Fibroblast of lung (primary cell): ENCODE measurements at regions not wholly inside any gene's neighbourhood (a gene's known extent, or its start where the extent isn't known, plus 50 kb on each side); places are given as distances from the start of the nearest gene placed in this dataset.

ENCODE experiments used
- DNase-seq, 2 donors: peaks; one replicate each; pipeline versions ENCODE4 v3.0.0 to v3.0.0-alpha.2; 2010; ENCODE audit warnings: low read depth in 2 of 2
- H2AFZ ChIP-seq: 2 replicates; pipeline ENCODE4 v1.5.1; 2012; ENCODE audit warnings: low read length, control low read depth, inconsistent platforms
- H3K27ac ChIP-seq: 2 replicates; pipeline ENCODE4 v1.5.1; 2011; ENCODE audit warnings: low read length, control low read depth; ENCODE audit not compliant: insufficient read depth
- H3K27me3 ChIP-seq: 2 replicates; pipeline ENCODE4 v1.5.1; 2011; ENCODE audit warnings: mild to moderate bottlenecking, low read length; ENCODE audit not compliant: control insufficient read depth, insufficient read depth
- H3K36me3 ChIP-seq: 2 replicates; pipeline ENCODE4 v1.5.1; 2011; ENCODE audit warnings: low read length; ENCODE audit not compliant: control insufficient read depth, insufficient read depth
- H3K4me1 ChIP-seq: 2 replicates; pipeline ENCODE4 v1.5.1; 2011; ENCODE audit warnings: low read length; ENCODE audit not compliant: control insufficient read depth, insufficient read depth; ENCODE audit errors: extremely low read depth
- H3K4me2 ChIP-seq: 2 replicates; pipeline ENCODE4 v1.5.1; 2011; ENCODE audit warnings: low read length, control low read depth; ENCODE audit not compliant: insufficient read depth; ENCODE audit errors: extremely low read depth
- H3K4me3 ChIP-seq, 4 experiments: fragments of 200-600 bp in 1 of 4; sonication (generic) in 1 of 4; replicated peaks in 1 of 4; 2 replicates each; pipeline ENCODE4 v1.5.1; 2011 to 2016; ENCODE audit warnings: low read length in 4 of 4, low read depth in 3 of 4, mild to moderate bottlenecking in 3 of 4, control low read depth in 2 of 4, inconsistent platforms in 1 of 4, mixed read lengths in 1 of 4; ENCODE audit not compliant: insufficient read depth in 1 of 4; ENCODE audit errors: control extremely low read depth in 1 of 4
- H3K79me2 ChIP-seq: 2 replicates; pipeline ENCODE4 v1.5.1; 2012; ENCODE audit warnings: mild to moderate bottlenecking, low read length, inconsistent platforms; ENCODE audit not compliant: control insufficient read depth, insufficient read depth
- H3K9ac ChIP-seq: 2 replicates; pipeline ENCODE4 v1.5.1; 2011; ENCODE audit warnings: mild to moderate bottlenecking, low read length, control low read depth; ENCODE audit not compliant: insufficient read depth
- H3K9me3 ChIP-seq: 2 replicates; pipeline ENCODE4 v1.5.1; 2012; ENCODE audit warnings: low read depth, low read length; ENCODE audit not compliant: control insufficient read depth, insufficient read depth
- H4K20me1 ChIP-seq: 2 replicates; pipeline ENCODE4 v1.5.1; 2011; ENCODE audit warnings: low read length; ENCODE audit not compliant: control insufficient read depth, insufficient read depth; ENCODE audit errors: extremely low read depth
- EZH2 ChIP-seq: IDR thresholded peaks from 2 replicates; pipeline ENCODE4 v1.5.1; 2012; ENCODE audit warnings: low read length, control low read depth, mild to moderate bottlenecking; ENCODE audit errors: missing control alignments
- TF ChIP-seq, protein P1 (sequence below), 2 donors: IDR thresholded peaks in 1 of 2; conservative IDR thresholded peaks in 1 of 2; 1 replicate in 1 of 2; 2 replicates in 1 of 2; pipeline ENCODE4 v1.5.1; 2011 to 2012; ENCODE audit warnings: low read length in 2 of 2, control low read depth in 1 of 2, inconsistent platforms in 1 of 2, low read depth in 1 of 2, mild to moderate bottlenecking in 1 of 2

DNA sequence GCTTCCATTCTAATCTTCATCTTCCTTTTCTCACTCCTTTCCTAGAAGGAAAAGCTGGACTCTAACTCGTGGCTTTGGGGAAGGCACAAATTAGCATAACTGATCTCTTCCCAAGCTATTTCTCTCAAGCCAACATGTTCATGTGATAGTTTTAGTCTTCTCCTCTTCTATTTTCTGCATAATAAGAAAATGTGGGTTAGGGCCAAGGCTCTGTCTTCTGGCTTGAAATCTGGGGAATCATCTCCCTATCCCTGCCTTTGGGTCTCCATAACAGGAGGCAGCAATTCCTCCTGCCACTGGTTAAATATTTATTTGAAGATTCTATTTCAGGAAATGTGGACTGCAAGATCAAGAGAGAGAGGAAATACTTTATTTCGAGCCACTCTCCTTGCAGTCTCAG, 1669.6 kb downstream of the MAT2B start:
- H3K9me3 ChIP-seq: no peaks in the 10 kb centered on the region
- DNase-seq: no peak
- no peak overlapping the region for H3K4me3 ChIP-seq
- H3K79me2 ChIP-seq: no peaks in the 10 kb centered on the region
- H3K9ac ChIP-seq: no peak overlapping the region
- H4K20me1 ChIP-seq: no peaks in the 10 kb centered on the region
- H2AFZ ChIP-seq: no peak overlapping the region
- H3K27ac ChIP-seq: no peak overlapping the region
- no peak overlapping the region for H3K4me2 ChIP-seq
- no peak for TF ChIP-seq EZH2
- TF ChIP-seq, protein P1, sequence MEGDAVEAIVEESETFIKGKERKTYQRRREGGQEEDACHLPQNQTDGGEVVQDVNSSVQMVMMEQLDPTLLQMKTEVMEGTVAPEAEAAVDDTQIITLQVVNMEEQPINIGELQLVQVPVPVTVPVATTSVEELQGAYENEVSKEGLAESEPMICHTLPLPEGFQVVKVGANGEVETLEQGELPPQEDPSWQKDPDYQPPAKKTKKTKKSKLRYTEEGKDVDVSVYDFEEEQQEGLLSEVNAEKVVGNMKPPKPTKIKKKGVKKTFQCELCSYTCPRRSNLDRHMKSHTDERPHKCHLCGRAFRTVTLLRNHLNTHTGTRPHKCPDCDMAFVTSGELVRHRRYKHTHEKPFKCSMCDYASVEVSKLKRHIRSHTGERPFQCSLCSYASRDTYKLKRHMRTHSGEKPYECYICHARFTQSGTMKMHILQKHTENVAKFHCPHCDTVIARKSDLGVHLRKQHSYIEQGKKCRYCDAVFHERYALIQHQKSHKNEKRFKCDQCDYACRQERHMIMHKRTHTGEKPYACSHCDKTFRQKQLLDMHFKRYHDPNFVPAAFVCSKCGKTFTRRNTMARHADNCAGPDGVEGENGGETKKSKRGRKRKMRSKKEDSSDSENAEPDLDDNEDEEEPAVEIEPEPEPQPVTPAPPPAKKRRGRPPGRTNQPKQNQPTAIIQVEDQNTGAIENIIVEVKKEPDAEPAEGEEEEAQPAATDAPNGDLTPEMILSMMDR (conservative IDR thresholded peaks at IDR 0.05 in 1 of 2, IDR thresholded peaks at IDR 0.05 in 1 of 2; ENCODE audit: low read depth in 1 of 2, low read length in 2 of 2): no peak
- no peaks in the 10 kb centered on the region for H3K36me3 ChIP-seq
- H3K27me3 ChIP-seq: no peaks in the 10 kb centered on the region
- no peaks in the 10 kb centered on the region for H3K4me1 ChIP-seq

DNA sequence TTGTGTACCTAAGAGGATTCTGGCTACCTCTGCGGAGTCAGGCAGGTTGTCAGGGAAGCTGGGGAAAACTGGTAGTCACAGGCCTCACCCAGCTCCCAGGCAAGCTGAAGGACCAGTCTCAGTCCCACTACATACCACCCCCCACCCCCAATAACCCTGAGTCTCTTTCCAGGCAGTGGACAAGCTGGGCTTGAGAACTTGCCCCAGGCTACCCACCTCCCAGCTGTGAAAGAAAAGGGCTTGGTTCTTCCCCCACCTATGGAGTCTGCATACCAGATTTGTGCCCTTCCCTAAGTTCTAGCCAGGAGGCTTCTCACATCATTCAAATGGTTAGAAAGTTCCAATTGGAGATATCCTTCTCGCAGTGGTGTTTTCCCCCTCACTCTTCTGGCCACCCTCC, 1678.8 kb downstream of the MAT2B start:
- Histone ChIP-seq H3K4me3 (no peak overlapping the region), H3K36me3 (no peaks in the 10 kb centered on the region), H3K27me3 (no peaks in the 10 kb centered on the region), H3K27ac (no peak overlapping the region), H3K9ac (no peak overlapping the region), H3K4me2 (no peak overlapping the region), H3K4me1 (no peaks in the 10 kb centered on the region), H3K79me2 (no peaks in the 10 kb centered on the region), H4K20me1 (no peaks in the 10 kb centered on the region), H3K9me3 (no peaks in the 10 kb centered on the region), H2AFZ (no peak overlapping the region)
- no peak for DNase-seq
- TF ChIP-seq, protein P1 (conservative IDR thresholded peaks at IDR 0.05 in 1 of 2, IDR thresholded peaks at IDR 0.05 in 1 of 2; ENCODE audit: low read depth in 1 of 2, low read length in 2 of 2): no peak
- no peak for TF ChIP-seq EZH2

DNA sequence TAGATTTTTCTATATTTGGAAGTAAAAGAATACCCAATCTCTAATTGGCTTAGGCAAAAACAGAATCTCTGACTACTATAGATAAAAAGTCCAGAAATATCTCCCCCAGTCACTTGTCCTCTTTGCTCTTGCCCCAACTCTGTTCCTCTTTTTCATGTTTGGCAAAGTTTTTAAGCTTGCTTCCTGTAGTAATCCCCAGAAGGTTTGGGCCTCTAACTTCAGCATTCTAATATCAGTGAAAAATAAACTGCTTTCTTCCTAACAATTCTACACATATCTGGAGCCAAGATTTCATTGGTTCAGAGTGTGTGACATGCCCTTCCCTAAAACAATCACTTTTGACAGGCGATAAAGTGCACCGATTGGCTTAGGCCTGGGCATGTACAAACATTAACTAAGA, 1680.3 kb downstream of the MAT2B start:
- Histone ChIP-seq H3K79me2 (no peaks in the 10 kb centered on the region), H3K27ac (no peak overlapping the region)

More for the DNA sequence above, 1680.3 kb downstream of the MAT2B start:
- Histone ChIP-seq H3K9me3 (no peaks in the 10 kb centered on the region), H3K4me1 (no peaks in the 10 kb centered on the region), H2AFZ (no peak overlapping the region), H3K4me3 (no peak overlapping the region), H3K27me3 (no peaks in the 10 kb centered on the region), H4K20me1 (no peaks in the 10 kb centered on the region), H3K36me3 (no peaks in the 10 kb centered on the region), H3K4me2 (no peak overlapping the region), H3K9ac (no peak overlapping the region)
- TF ChIP-seq, protein P1 (conservative IDR thresholded peaks at IDR 0.05 in 1 of 2, IDR thresholded peaks at IDR 0.05 in 1 of 2; ENCODE audit: low read depth in 1 of 2, low read length in 2 of 2): no peak
- TF ChIP-seq EZH2: no peak
- DNase-seq: no peak
